GM12873 (cell line): ENCODE measurements at regions not wholly inside any gene's neighbourhood (a gene's known extent, or its start where the extent isn't known, plus 50 kb on each side); places are given as distances from the start of the nearest gene placed in this dataset.

Experiments used
- CTCF ChIP-seq: IDR thresholded peaks from 2 replicates; pipeline ENCODE4 v1.5.1; 2012; ENCODE audit warnings: low read depth, mild to moderate bottlenecking, moderate library complexity, low read length, control low read depth; ENCODE audit not compliant: insufficient read depth; ENCODE audit errors: missing control alignments

- TF ChIP-seq CTCF, result no peak
These were observed 123.8 kb downstream of the CCDC71L start for GRCh38 chr7:106537119-106537518.

- TF ChIP-seq CTCF, result no peak
These were observed 124.9 kb downstream of the CCDC71L start for GRCh38 chr7:106536079-106536478.

- TF ChIP-seq CTCF, result no peak
These were observed 125.6 kb downstream of the CCDC71L start for GRCh38 chr7:106535234-106535932.

- no peak for TF ChIP-seq CTCF
These were observed 126.6 kb downstream of the CCDC71L start for GRCh38 chr7:106534271-106534846.

- TF ChIP-seq CTCF, result no peak
These were observed 136.3 kb downstream of the CCDC71L start for GRCh38 chr7:106524690-106525059.

GRCh38 chr7:106523482-106523881 is 137.5 kb downstream of the CCDC71L start:
- no peak for TF ChIP-seq CTCF

GRCh38 chr7:106522696-106523095 is 138.3 kb downstream of the CCDC71L start:
- no peak for TF ChIP-seq CTCF
